ENCODE measurements at regions not wholly inside any gene's neighbourhood (a gene's known extent, or its start where the extent isn't known, plus 50 kb on each side); places are given as distances from the start of the nearest gene placed in this dataset.

- DNase-seq (no peak), ATAC-seq (no peak)
- ChIA-PET CTCF (no interaction called here), POLR2A (no interaction called here)
- no peaks in the 10 kb centered on the region for H3K9me3 Mint-ChIP-seq
- TF ChIP-seq, protein P1, sequence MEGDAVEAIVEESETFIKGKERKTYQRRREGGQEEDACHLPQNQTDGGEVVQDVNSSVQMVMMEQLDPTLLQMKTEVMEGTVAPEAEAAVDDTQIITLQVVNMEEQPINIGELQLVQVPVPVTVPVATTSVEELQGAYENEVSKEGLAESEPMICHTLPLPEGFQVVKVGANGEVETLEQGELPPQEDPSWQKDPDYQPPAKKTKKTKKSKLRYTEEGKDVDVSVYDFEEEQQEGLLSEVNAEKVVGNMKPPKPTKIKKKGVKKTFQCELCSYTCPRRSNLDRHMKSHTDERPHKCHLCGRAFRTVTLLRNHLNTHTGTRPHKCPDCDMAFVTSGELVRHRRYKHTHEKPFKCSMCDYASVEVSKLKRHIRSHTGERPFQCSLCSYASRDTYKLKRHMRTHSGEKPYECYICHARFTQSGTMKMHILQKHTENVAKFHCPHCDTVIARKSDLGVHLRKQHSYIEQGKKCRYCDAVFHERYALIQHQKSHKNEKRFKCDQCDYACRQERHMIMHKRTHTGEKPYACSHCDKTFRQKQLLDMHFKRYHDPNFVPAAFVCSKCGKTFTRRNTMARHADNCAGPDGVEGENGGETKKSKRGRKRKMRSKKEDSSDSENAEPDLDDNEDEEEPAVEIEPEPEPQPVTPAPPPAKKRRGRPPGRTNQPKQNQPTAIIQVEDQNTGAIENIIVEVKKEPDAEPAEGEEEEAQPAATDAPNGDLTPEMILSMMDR (IDR thresholded peaks at IDR 0.05) = no peak
- no peak overlapping the region for H3K27ac Mint-ChIP-seq
- intact Hi-C loops (cut with micrococcal nuclease) = loop anchor here (10.0 kb wide), 1 partner anchor 333 kb away; no protein-coding TSS in a partner anchor
- peaks cover 9% of the 10 kb centered on the region for H3K4me1 Mint-ChIP-seq (ENCODE audit: low read depth)
- no peaks in the 10 kb centered on the region for H3K36me3 Mint-ChIP-seq (ENCODE audit: low read depth)
- H3K27me3 Mint-ChIP-seq = peaks cover 23% of the 10 kb centered on the region
- H3K4me3 Mint-ChIP-seq = no peak overlapping the region
Measured at GRCh38 chr6:6911391-6911790, 196.4 kb upstream of the RREB1 start.

DNA sequence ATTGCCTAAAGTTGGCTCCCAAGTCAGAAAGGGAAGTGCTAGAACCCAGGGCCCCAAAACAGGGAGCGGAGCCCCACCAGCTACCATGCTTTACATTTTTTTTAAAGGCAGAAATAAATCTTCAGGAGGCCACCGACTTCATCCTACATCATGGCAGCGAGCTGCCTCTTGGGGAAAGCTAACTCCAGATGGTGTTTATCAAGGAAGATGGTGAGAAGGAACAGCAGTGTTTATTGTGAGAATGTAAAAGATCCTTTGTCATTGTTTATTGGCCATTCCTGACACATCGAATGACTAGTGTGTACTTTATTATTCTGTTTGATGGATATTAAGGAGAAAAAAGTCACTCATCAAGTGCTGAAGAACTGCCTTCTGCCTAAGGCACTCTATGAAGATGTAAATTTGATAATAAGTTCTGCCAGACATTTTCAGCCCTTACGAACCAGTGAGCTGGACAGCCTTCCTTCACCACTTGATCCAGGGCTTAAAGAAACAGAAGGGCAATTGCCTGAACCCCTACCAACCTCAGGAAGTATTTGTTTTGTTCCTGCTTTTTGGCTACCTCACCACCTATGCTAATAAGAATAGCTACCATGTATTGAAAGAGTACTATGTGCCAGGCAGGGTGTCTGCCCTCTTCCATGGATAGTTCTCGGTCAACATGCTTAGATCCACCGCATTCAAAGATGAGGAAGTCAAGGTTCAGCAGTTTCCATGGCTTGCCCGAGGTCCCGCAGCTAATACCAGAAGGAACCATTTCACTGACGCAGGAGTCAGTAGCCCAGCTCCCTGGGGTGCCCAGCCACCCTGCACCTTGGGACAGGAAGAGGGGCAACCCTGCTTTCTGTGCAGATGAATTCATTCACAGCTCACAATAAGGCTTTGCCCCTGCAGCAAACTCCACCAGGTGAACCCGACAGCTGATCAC lies 194.7 kb upstream of the RREB1 start:
- Mint-ChIP-seq H3K27me3 (peaks cover 27% of the 10 kb centered on the region), H3K4me3 (no peak overlapping the region), H3K9me3 (no peaks in the 10 kb centered on the region), H3K4me1 (ENCODE audit: low read depth) (peaks cover 23% of the 10 kb centered on the region), H3K36me3 (ENCODE audit: low read depth) (no peaks in the 10 kb centered on the region), H3K27ac (no peak overlapping the region)
- ChIA-PET CTCF (interaction anchor here (2.1 kb wide), 1 partner anchor 10 kb away, joined by 6 read pairs; no protein-coding TSS in a partner anchor), POLR2A (no interaction called here)
- DNase-seq (no peak), ATAC-seq (no peak)
- intact Hi-C loops (cut with micrococcal nuclease) = loop anchor here (10.0 kb wide), 1 partner anchor 332 kb away; no protein-coding TSS in a partner anchor
- TF ChIP-seq, protein P1 (IDR thresholded peaks at IDR 0.05) = no peak

DNA sequence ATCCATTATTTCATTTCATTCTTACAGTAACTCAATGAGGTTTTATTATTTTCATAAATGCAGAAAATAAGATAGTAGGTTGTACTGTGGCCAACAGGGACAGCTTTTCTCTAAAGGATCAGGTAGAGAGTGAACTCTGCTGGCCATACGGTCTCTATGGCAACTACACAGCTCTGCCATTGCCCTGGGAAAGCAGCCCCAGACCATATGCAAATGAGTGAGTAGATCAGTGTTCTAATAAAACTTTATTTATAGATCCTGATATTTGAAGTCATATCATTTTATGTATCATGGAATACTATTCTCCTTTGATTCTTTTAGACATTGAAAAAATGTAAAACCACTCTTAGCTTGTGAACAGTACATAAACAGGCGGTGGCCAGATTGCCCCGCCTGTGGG lies 192.5 kb upstream of the RREB1 start:
- ChIA-PET CTCF (interaction anchor here (1.1 to 1.4 kb wide), 3 partner anchors 219 to 328 kb away, joined by 3 to 4 read pairs (median 3); no protein-coding TSS in a partner anchor), POLR2A (no interaction called here)
- no peaks in the 10 kb centered on the region for H3K9me3 Mint-ChIP-seq
- H3K4me1 Mint-ChIP-seq (ENCODE audit: low read depth) = peaks cover 36% of the 10 kb centered on the region
- DNase-seq (no peak), ATAC-seq (no peak)
- H3K36me3 Mint-ChIP-seq (ENCODE audit: low read depth) = no peaks in the 10 kb centered on the region
- no peak overlapping the region for H3K27ac Mint-ChIP-seq
- H3K4me3 Mint-ChIP-seq = no peak overlapping the region
- TF ChIP-seq, protein P1 (IDR thresholded peaks at IDR 0.05) = no peak
- intact Hi-C loops (cut with micrococcal nuclease) = loop anchor here (10.0 kb wide), 1 partner anchor 330 kb away; no protein-coding TSS in a partner anchor
- H3K27me3 Mint-ChIP-seq = peaks cover 25% of the 10 kb centered on the region

DNA sequence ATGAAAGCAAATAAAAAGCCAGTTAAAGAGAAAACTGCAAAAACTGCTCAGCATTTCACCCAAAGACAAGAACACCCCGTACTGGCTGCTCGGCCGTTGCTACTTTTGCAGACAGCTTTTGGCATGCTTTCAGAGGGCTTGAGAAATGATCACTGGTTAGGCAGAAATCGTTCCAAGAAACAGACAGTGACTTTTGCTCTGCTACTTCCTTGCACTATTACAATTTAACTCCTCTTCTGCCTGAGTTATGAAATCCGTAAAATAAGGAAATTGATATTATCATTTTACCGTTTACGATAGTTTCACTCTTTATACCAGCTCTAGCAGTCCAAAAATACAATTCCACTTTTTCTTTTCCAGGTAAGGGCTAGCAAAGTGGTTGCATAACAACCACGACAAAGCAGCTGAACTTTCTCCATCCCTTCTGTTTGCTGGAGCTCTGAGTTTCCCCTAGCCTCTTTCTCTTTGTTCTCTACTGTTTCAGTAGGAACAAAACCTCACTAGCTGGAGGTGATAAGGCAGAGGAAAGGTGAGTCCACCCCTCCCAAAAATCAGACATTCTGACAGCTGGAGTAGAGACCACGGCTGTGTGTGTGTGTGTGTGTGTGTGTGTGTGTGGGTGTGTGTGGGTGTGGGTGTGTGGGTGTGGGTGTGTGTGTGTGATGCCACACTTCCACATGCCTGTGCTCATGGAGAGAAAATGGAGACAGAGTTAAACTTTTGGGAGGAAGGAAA lies 191.8 kb upstream of the RREB1 start:
- POLR2A ChIA-PET = no interaction called here
- Mint-ChIP-seq H3K9me3 (no peaks in the 10 kb centered on the region), H3K36me3 (ENCODE audit: low read depth) (no peaks in the 10 kb centered on the region), H3K4me3 (no peak overlapping the region), H3K4me1 (ENCODE audit: low read depth) (peaks cover 36% of the 10 kb centered on the region), H3K27ac (peak overlapping the region; percentile 11), H3K27me3 (peaks cover 25% of the 10 kb centered on the region)
- TF ChIP-seq, protein P1 (IDR thresholded peaks at IDR 0.05) = no peak
- intact Hi-C loops (cut with micrococcal nuclease) = loop anchor here (10.0 kb wide), 1 partner anchor 329 kb away; no protein-coding TSS in a partner anchor
- DNase-seq = no peak
- ATAC-seq = no peak
- CTCF ChIA-PET = interaction anchor here (1.1 to 1.4 kb wide), 3 partner anchors 219 to 327 kb away, joined by 3 to 4 read pairs (median 3); no protein-coding TSS in a partner anchor

Measured in activated CD8-positive, alpha-beta T cell treated with anti-CD3 and anti-CD28 coated beads for 36 hours (primary cell).